Skeletal muscle tissue (tissue), 3 donors: ENCODE measurements at regions not wholly inside any gene's neighbourhood (a gene's known extent, or its start where the extent isn't known, plus 50 kb on each side); places are given as distances from the start of the nearest gene placed in this dataset.

Experiments used
- H3K27ac ChIP-seq: one replicate; pipeline ENCODE4 v1.7.0; 2013; ENCODE audit warnings: mild to moderate bottlenecking, low read depth, low read length, inconsistent platforms
- H3K27me3 ChIP-seq, 3 donors: one replicate each; pipeline ENCODE4 v1.7.0; 2013; ENCODE audit warnings: low read length in 3 of 3; ENCODE audit not compliant: control insufficient read depth in 3 of 3, insufficient read depth in 3 of 3
- H3K36me3 ChIP-seq, 3 donors: one replicate each; pipeline ENCODE4 v1.7.0; 2013; ENCODE audit warnings: low read length in 3 of 3; ENCODE audit not compliant: control insufficient read depth in 3 of 3, insufficient read depth in 3 of 3
- H3K4me1 ChIP-seq, 3 donors: one replicate each; pipeline ENCODE4 v1.7.0; 2013; ENCODE audit warnings: low read length in 3 of 3, mild to moderate bottlenecking in 3 of 3; ENCODE audit not compliant: control insufficient read depth in 3 of 3, insufficient read depth in 3 of 3
- H3K4me3 ChIP-seq, 3 donors: one replicate each; pipeline ENCODE4 v1.7.0; 2013; ENCODE audit warnings: low read length in 3 of 3
- H3K9ac ChIP-seq, 3 donors: one replicate each; pipeline ENCODE4 v1.7.0; 2013; ENCODE audit warnings: low read length in 3 of 3, mild to moderate bottlenecking in 3 of 3, moderate library complexity in 2 of 3, low read depth in 1 of 3
- H3K9me3 ChIP-seq, 3 donors: one replicate each; pipeline ENCODE4 v1.7.0; 2013; ENCODE audit warnings: low read length in 3 of 3; ENCODE audit not compliant: control insufficient read depth in 3 of 3
- donor health status: Osteomylitis.

GRCh38 chr2:235279965-235280364 is 213.9 kb upstream of the AGAP1 start:
- no peaks in the 10 kb centered on the region for H3K4me1 ChIP-seq
- no peak overlapping the region for H3K9ac ChIP-seq
- H3K27ac ChIP-seq = no peak overlapping the region
- no peaks in the 10 kb centered on the region for H3K36me3 ChIP-seq
- no peaks in the 10 kb centered on the region for H3K9me3 ChIP-seq
- H3K27me3 ChIP-seq = no peaks in the 10 kb centered on the region
- no peak overlapping the region for H3K4me3 ChIP-seq

GRCh38 chr2:235283246-235283645 is 210.6 kb upstream of the AGAP1 start:
- H3K27me3 ChIP-seq = peaks cover 0 to 5% (median 2%) of the 10 kb centered on the region in 3 donors
- no peaks in the 10 kb centered on the region for H3K9me3 ChIP-seq
- no peak overlapping the region for H3K9ac ChIP-seq
- no peaks in the 10 kb centered on the region for H3K36me3 ChIP-seq
- no peak overlapping the region for H3K4me3 ChIP-seq
- no peaks in the 10 kb centered on the region for H3K4me1 ChIP-seq
- no peak overlapping the region for H3K27ac ChIP-seq

- Histone ChIP-seq H3K4me3 (no peak overlapping the region), H3K4me1 (no peaks in the 10 kb centered on the region), H3K9me3 (no peaks in the 10 kb centered on the region), H3K27ac (no peak overlapping the region), H3K36me3 (no peaks in the 10 kb centered on the region), H3K9ac (no peak overlapping the region), H3K27me3 (peaks cover 2 to 5% (median 3%) of the 10 kb centered on the region in 3 donors)
Measured at GRCh38 chr2:235286622-235287374, 207.0 kb upstream of the AGAP1 start.

- no peak overlapping the region for H3K27ac ChIP-seq
- H3K4me1 ChIP-seq = no peaks in the 10 kb centered on the region
- no peaks in the 10 kb centered on the region for H3K36me3 ChIP-seq
- no peak overlapping the region for H3K9ac ChIP-seq
- H3K9me3 ChIP-seq = no peaks in the 10 kb centered on the region
- no peak overlapping the region for H3K4me3 ChIP-seq
- H3K27me3 ChIP-seq = peaks cover 2 to 5% (median 3%) of the 10 kb centered on the region in 3 donors
Measured at GRCh38 chr2:235287375-235287733, 206.5 kb upstream of the AGAP1 start.

- Histone ChIP-seq H3K4me3 (no peak overlapping the region), H3K27me3 (peaks cover 2 to 9% (median 5%) of the 10 kb centered on the region in 3 donors), H3K9me3 (no peaks in the 10 kb centered on the region), H3K27ac (no peak overlapping the region), H3K9ac (no peak overlapping the region), H3K4me1 (no peaks in the 10 kb centered on the region), H3K36me3 (no peaks in the 10 kb centered on the region)
Measured at GRCh38 chr2:235291461-235291860, 202.4 kb upstream of the AGAP1 start.

GRCh38 chr2:235293061-235293460 is 200.8 kb upstream of the AGAP1 start:
- no peak overlapping the region for H3K4me3 ChIP-seq
- peaks cover 0 to 4% (median 0%) of the 10 kb centered on the region in 3 donors for H3K9me3 ChIP-seq
- no peak overlapping the region for H3K27ac ChIP-seq
- H3K27me3 ChIP-seq = peaks cover 0 to 9% (median 0%) of the 10 kb centered on the region in 3 donors
- H3K36me3 ChIP-seq = no peaks in the 10 kb centered on the region
- no peaks in the 10 kb centered on the region for H3K4me1 ChIP-seq
- H3K9ac ChIP-seq = no peak overlapping the region

GRCh38 chr2:235295831-235296230 is 198.0 kb upstream of the AGAP1 start:
- no peaks in the 10 kb centered on the region for H3K4me1 ChIP-seq
- peaks cover 0 to 6% (median 4%) of the 10 kb centered on the region in 3 donors for H3K27me3 ChIP-seq
- no peak overlapping the region for H3K4me3 ChIP-seq
- H3K9ac ChIP-seq = no peak overlapping the region
- H3K9me3 ChIP-seq = peaks cover 0 to 4% (median 0%) of the 10 kb centered on the region in 3 donors
- no peaks in the 10 kb centered on the region for H3K36me3 ChIP-seq
- H3K27ac ChIP-seq = no peak overlapping the region

GRCh38 chr2:235300368-235301201 is 193.3 kb upstream of the AGAP1 start:
- no peak overlapping the region for H3K9ac ChIP-seq
- no peaks in the 10 kb centered on the region for H3K36me3 ChIP-seq
- H3K9me3 ChIP-seq = peaks cover 0 to 4% (median 0%) of the 10 kb centered on the region in 3 donors
- H3K4me1 ChIP-seq = no peaks in the 10 kb centered on the region
- H3K4me3 ChIP-seq = no peak overlapping the region
- no peak overlapping the region for H3K27ac ChIP-seq
- H3K27me3 ChIP-seq = peaks cover 5 to 9% (median 7%) of the 10 kb centered on the region in 3 donors

GRCh38 chr2:235301202-235302076 is 192.4 kb upstream of the AGAP1 start:
- Histone ChIP-seq H3K27ac (no peak overlapping the region), H3K4me1 (no peaks in the 10 kb centered on the region), H3K4me3 (no peak overlapping the region), H3K9ac (no peak overlapping the region), H3K27me3 (peaks cover 5 to 9% (median 7%) of the 10 kb centered on the region in 3 donors), H3K36me3 (no peaks in the 10 kb centered on the region), H3K9me3 (peaks cover 0 to 4% (median 0%) of the 10 kb centered on the region in 3 donors)
